GM23338 (cell line): ENCODE measurements at regions not wholly inside any gene's neighbourhood (a gene's known extent, or its start where the extent isn't known, plus 50 kb on each side); places are given as distances from the start of the nearest gene placed in this dataset.
"Not testable (repeated sequence)": the region's sequence is repeated elsewhere in the genome, so short reads cannot be mapped to it uniquely, and the experiment has no call there.

Experiments
- CREB1 ChIP-seq: fragments of 250-450 bp; sonication (Bioruptor Pico); IDR thresholded peaks from 2 replicates; pipeline ENCODE4 v1.5.0; 2020; ENCODE audit warnings: low read depth, mild to moderate bottlenecking, moderate library complexity
- CTCF ChIP-seq, 2 experiments: fragments of 200-600 bp in 1 of 2; sonication (generic) in 1 of 2; conservative IDR thresholded peaks; 2 replicates each; pipeline versions ENCODE4 v1.5.1 to v1.6.1; 2016 to 2017; ENCODE audit warnings: antibody characterized with exemption in 2 of 2, low read depth in 2 of 2, mild to moderate bottlenecking in 2 of 2, moderate library complexity in 1 of 2
- EZH2 ChIP-seq: fragments of 200-600 bp; sonication (generic); IDR thresholded peaks from one replicate; pipeline ENCODE4 v1.8.0; 2017; ENCODE audit warnings: antibody characterized with exemption, mild to moderate bottlenecking, low read depth; ENCODE audit not compliant: unreplicated experiment
- EZH2phosphoT487 ChIP-seq: fragments of 200-600 bp; sonication (generic); IDR thresholded peaks from one replicate; pipeline ENCODE4 v1.8.1; 2018; ENCODE audit warnings: antibody characterized with exemption; ENCODE audit not compliant: unreplicated experiment
- JUNB ChIP-seq: IDR thresholded peaks from one replicate; pipeline ENCODE4 v1.6.1; 2016; ENCODE audit warnings: antibody characterized with exemption; ENCODE audit not compliant: unreplicated experiment
- POLR2AphosphoS5 ChIP-seq: IDR thresholded peaks from 2 replicates; pipeline ENCODE4 v1.6.1; 2016; ENCODE audit warnings: antibody characterized with exemption, low read depth
- STAT1 ChIP-seq: IDR thresholded peaks from one replicate; pipeline ENCODE4 v1.6.1; 2016; ENCODE audit warnings: antibody characterized with exemption; ENCODE audit not compliant: unreplicated experiment
- ZNF114 ChIP-seq: fragments of 250-450 bp; sonication (Bioruptor Pico); IDR thresholded peaks from 2 replicates; pipeline ENCODE4 v1.5.0; 2020; ENCODE audit warnings: mild to moderate bottlenecking, moderate library complexity
- ZNF331 ChIP-seq: fragments of 250-450 bp; sonication (Bioruptor Pico); IDR thresholded peaks from 2 replicates; pipeline ENCODE4 v1.5.0; 2020; ENCODE audit warnings: low read depth, mild to moderate bottlenecking, moderate library complexity
- TF ChIP-seq, protein P1 (sequence below): IDR thresholded peaks from one replicate; pipeline ENCODE4 v1.6.1; 2018; ENCODE audit warnings: antibody characterized with exemption; ENCODE audit not compliant: unreplicated experiment

- TF ChIP-seq CTCF (conservative IDR thresholded peaks at IDR 0.05; ENCODE audit: low read depth in 2 of 2); POLR2AphosphoS5; EZH2; CREB1 (CRISPR knock-in tag); STAT1; EZH2phosphoT487; ZNF331; ZNF114; JUNB: not testable (repeated sequence)
- TF ChIP-seq, protein P1, sequence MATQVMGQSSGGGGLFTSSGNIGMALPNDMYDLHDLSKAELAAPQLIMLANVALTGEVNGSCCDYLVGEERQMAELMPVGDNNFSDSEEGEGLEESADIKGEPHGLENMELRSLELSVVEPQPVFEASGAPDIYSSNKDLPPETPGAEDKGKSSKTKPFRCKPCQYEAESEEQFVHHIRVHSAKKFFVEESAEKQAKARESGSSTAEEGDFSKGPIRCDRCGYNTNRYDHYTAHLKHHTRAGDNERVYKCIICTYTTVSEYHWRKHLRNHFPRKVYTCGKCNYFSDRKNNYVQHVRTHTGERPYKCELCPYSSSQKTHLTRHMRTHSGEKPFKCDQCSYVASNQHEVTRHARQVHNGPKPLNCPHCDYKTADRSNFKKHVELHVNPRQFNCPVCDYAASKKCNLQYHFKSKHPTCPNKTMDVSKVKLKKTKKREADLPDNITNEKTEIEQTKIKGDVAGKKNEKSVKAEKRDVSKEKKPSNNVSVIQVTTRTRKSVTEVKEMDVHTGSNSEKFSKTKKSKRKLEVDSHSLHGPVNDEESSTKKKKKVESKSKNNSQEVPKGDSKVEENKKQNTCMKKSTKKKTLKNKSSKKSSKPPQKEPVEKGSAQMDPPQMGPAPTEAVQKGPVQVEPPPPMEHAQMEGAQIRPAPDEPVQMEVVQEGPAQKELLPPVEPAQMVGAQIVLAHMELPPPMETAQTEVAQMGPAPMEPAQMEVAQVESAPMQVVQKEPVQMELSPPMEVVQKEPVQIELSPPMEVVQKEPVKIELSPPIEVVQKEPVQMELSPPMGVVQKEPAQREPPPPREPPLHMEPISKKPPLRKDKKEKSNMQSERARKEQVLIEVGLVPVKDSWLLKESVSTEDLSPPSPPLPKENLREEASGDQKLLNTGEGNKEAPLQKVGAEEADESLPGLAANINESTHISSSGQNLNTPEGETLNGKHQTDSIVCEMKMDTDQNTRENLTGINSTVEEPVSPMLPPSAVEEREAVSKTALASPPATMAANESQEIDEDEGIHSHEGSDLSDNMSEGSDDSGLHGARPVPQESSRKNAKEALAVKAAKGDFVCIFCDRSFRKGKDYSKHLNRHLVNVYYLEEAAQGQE, result not testable (repeated sequence)
Observed at GRCh38 chr21:9046870-9047269, 1474.5 kb upstream of the TPTE start.
